Islet of Langerhans (tissue), 1 donor: ENCODE measurements at regions not wholly inside any gene's neighbourhood (a gene's known extent, or its start where the extent isn't known, plus 50 kb on each side); places are given as distances from the start of the nearest gene placed in this dataset.
"Not testable (repeated sequence)": the region's sequence is repeated elsewhere in the genome, so short reads cannot be mapped to it uniquely, and the experiment has no call there.

Experiments
- FAIRE-seq: peaks from one replicate; lab custom pipeline; 2011; peaks lifted over from hg19 to GRCh38; lab: Jason Lieb, UNC

DNA sequence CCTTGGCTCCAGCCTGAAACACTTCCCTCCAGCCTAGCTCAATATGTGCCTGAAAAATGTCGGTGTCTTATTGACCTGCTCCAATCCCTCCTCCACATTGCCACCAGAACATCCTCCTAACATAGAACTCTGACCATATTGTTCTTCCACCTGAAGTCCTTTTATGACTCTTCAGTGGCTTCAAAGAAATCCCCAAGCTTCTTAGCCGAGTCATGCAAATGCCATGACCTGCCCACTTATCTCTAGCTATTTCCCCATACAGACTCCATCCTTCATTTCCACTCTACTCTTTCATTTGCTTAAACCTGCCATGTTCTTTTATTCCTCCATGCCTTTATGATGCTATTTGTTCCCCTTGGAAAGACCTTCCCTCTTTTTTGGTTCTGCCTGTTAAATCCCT, 568.6 kb downstream of the ETNK1 start:
- no peak for FAIRE-seq

DNA sequence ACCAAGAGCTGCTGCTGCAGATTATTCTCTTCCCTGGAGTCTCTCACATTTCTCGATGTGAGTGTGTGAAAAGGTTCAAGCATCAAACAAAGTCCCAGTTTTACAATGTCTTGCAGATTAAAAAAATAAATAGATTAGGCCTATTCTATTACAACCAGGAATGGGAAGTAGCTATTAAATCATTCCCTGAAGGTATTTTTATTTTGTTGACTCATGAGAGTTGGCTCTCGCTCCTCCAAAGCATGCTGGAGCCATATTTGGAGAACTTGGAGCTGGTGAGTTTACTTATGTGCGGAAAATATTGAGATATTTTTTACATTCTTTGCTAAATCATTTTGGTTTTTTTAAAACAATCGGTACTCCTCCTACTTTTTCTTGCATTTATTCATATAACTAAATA, 572.3 kb downstream of the ETNK1 start:
- no peak for FAIRE-seq

DNA sequence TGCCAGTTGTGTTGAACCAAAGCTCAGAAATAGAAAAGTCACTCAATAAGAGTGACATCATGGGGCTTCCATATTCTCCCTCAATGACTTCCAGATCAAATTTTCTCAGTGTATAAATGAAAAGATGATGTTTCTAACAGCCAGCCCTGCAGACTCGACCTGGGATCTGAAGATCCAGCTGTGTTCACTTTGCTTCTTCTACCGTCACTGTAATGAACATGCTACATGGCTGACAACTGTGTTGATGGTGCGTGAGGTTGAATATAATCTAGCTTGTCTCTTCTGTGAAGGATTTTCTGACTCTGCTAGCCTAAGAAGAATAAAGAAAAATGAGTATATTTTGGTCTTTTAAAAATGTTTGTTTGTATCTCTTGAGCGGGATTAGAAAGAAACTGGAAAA, 577.8 kb downstream of the ETNK1 start:
- no peak for FAIRE-seq

DNA sequence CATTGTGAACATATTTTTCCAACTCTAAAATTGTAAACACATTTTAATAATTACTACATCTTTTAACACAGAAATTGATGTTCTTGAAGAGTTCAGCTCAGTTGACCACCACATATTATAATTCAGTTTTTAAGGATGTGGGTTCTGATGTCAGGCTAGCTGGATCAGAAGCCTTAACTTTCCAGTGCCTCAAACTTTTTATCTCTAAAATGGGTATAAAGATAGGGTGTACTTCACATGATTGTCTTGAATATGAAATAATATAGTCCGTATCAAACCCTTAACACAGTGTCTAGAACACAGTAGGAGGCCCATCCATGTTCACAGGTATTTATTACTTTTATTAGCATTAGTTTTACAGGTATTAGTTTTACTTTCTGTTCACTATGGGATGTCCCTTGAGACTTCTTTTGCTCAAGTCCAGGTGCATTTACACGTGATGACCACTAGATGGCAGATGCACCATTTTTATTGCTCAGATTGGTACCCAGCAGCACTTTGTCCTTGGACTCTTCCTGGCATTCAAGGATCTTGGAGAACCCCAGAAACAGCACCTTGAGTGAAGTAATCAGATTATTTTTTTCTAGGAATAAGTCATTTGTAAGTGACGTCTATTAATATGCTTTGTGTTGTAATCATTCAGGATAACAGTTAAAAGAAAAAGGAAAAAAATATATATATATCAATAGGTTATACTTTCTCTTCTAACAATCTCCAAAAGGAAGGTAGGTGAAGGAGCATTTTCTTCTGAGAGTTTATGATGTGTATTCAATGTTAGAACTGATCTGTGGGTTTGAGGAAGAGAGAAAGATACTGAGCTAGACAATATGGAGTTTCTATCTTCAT, 580.2 kb downstream of the ETNK1 start:
- FAIRE-seq: peak; percentile 95

DNA sequence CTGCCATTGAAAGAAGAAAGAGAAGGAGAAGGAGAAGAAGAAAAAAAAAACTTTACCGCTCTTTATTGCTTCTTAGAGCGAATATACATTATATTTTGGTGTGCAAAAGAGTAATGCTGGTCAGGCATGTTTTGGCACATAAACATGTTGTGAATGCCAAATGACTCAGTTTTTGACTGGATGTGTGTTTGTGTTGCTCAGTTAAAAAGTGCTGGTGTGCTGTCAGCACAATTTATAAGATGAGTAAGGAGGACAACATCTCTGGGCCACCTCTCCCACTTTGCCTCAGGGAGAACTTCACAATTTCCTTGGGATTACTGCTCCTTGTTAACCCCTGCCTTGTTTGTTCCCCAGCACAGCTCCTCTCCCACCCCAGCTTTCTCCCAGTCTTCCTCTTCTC, 584.8 kb downstream of the ETNK1 start:
- FAIRE-seq: no peak

DNA sequence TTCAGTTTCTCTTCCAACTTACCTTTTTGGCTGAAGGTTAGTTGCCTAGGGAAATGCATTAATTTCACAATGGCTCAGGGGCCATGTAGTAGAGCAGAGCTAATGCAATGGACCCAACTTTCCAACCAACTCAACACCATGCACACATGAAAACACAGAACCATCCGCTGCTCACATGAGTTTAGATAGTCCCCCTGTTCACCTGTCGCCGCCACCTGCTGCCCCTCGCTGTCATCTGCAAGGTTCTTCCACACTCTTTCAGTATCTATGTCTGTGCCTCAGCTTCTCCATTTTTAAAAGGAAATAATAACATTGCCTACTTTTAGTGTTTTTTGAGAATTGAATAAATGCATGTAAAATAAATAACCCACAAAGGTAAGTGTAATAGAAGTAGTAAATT, 585.6 kb downstream of the ETNK1 start:
- no peak for FAIRE-seq

DNA sequence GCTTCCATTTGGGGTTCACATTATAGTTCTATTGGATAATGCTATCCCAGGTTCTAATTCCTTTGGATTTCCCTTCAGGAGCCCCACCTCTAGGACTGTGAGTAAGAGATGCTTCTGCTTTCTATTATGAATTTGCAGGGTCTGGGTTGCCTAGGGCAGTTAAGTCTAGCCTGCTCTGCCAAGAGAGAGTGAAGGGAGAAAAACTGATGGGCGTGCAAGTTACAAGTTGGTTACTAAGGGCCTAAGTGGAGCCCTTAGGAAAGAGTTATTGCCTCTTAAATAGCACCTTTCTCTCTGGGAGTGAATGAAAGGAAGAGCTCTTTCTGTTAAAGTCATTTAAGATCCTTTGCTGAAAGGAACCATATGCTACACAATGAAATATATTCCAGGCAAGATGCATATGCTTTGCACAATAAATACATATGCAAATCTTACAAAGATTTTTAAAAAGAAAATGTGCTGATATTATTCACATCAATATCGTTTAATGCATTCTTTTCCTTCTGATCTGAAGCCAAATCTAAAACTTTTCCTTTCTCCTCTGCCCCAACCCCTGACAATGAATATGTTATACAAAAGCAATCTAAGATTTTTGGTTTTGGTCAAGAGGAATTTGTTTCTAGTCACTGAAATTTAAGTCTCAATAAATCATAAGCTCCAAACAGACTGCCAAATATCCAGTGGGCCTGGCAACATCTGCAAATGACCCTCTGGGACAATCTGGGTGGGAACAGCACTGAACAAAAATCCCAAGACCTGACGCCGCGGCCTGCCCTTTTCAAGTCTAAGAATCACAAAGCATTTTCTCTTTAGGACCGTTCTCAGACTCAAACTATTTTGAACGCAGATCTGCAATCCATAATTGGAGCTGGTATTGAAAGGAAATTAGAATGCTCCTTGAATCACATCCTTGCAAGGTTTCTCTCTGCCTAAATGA, 586.7 kb downstream of the ETNK1 start:
- no peak for FAIRE-seq

DNA sequence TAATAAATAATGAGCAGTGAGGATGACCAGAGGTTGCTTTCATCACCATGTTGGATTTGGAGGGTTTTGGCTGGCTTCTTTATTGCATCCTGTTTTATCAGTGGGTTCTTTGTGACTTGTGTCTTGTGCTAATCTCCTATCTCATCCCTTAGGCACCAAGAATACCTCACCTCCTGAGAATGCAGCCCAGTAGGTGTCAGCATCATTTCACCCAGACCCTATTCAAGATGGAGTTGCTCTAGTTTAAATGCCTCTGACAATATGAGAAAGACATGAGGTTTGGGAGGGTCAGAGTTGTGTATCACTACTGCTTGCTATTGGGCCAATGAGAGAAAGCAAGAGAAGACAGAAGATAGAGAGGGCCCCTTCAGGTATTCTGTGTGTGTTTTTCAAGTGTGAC, 592.2 kb downstream of the ETNK1 start:
- FAIRE-seq: no peak

DNA sequence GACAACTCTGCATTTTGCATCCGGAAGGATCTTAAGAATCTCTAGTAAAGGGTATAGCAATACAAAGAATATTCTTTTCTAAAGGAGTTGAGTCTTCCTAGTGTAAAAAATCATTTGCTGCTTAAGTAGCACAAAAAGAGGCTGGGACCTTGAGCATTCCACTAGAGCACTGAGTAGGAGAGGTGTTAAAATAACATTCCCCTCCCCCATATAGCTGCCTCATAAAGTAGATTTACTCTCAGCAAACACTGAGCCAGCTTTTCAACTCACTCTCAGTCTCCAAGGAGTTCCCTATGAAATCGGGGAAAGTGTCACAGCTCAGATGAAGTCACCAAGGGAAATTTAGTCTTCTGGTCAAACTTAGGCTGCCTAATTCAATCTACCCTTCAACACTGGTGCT, 592.7 kb downstream of the ETNK1 start:
- FAIRE-seq: no peak

DNA sequence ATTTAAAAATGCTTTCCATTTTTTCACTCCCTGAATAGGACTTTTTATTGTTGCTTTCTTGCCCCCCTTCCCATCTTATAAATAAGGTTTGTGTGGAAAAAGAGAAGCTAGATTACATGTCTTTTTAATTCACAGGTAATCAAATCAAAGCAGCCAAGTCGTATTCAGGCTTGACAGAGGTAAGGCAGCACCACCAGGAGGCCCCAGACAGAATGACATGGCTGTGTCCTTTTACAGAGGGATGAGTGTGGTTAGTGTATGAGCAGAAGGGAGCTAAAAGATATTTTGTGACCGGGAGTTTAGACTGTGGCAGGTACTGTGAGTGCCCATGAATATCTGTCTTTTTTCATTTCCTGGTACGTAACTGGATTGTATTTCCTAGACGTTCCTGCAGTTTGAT, 596.1 kb downstream of the ETNK1 start:
- no peak for FAIRE-seq

DNA sequence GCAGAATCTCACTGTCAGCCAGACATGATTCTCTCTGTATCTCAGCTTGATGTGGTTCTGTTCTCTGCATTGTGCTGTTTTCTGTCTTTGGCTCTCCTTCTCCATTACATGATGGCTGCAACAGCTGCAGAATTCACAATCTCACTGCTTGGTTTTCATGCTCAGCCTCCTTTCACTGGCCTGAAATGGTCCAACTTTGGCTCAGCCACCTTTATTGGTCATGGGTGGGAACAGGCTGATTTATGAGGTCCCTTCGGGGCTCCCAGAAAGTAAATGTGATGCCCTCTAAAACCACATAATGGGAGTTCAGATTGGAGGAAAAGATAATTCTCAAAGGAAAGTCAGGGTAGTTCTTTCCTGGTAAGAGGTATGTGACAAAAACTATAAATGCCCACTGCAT, 597.0 kb downstream of the ETNK1 start:
- FAIRE-seq: no peak

DNA sequence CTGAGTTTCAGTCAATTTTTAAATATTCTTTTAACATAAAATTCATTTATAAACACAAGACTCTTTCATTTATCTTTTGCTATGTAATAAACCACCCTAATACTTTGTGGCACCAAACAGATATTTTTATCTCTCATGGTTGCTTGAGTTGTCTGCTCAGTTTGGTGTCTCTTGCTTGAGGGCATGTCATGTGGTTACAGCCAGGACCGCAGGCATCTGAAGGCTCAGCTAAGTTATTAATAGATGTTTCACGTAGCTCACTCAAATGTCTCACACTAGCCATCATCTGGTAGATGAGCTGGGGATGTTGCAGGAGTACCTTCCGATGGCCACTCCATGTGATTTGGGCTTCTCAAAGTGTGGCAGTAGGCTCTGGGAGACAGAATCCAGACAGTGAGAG, 597.8 kb downstream of the ETNK1 start:
- no peak for FAIRE-seq

DNA sequence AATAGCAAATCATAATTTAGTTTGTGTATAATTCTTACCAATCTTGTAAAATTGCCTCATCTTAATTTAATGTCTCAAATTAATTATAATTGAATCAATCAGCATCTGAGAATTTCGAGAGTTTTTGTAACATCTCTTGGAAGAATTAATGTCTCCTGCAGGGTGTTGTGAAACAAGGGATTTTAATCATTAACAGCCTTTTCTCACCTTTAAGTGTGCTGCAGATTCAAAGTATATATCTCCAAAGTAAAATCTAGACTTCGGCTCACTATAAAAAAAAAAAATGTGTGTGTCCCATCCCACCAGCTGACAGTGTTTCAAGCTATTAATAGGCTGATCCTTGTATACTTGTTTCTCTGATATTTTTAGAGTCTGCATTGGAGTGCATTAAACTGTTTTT, 603.1 kb downstream of the ETNK1 start:
- no peak for FAIRE-seq

DNA sequence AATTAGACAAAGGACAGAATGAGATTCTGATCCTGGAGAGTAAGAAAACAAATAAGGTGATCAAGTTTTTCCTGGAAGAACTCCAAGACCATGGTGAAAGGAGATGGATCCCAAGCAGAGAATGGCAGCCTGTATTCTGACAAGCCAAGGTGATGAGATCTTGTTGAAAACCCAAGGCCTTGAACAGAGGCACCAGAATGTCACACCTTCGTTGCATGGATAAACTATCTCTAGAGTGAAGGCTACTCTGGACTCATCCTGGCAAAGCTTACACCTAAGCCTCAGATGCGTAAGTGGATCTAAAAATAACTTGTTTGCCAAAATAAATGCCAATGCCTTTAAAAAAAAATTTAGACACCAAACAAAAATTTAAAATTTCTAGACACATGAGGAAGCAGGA, 605.9 kb downstream of the ETNK1 start:
- FAIRE-seq: no peak

DNA sequence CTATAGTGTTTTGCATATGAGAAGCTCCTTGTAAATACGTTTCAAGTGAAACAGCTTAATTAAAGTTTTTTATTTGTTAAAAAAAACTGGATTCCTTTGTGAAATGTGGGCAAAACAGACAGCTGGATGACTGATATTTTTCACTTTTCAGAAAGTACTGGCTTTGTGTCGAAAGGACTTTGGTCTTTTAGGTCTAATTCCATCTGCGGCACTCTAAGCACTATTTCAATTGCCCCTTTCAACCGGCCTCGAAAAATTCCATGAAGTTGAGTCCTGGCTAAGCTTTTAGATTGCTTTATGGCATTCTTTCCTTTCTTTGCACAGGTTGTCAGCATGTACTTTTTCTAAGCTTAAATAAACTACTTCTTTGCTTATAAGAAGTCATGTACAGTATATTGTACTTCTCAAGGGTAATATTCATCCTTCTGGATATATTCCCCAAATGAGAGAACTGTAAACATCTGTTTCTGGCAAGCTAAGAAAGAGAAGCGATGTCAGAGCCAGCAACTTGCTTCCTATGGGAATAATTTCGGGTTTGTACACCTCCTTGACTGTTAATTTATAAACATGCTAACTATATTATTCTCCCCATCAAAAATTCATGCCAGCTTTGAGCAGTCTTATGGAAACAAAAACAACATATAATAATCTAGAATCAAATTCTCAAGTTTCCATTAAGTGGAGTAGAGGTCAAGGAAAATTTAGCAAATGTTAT, 611.3 kb downstream of the ETNK1 start:
- FAIRE-seq: no peak

DNA sequence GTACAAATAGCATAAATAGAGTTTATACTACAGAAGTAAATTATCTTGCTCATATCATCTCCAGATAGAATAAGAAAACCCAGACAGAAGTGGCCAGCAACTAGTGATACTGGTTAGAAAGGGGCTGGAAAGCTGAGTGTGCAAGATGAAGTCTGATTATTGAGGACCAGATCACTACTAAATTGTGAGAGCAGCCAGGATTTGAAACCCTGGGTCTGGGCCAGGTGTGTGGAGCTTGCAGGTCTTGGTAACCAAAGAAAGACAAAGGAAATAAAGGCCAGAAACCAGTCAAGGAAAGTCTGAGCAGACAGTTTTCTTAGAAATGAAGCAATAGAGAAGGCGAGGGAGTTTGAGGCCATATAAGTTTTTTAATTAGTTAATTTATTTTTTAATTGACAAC, 611.8 kb downstream of the ETNK1 start:
- FAIRE-seq: no peak

DNA sequence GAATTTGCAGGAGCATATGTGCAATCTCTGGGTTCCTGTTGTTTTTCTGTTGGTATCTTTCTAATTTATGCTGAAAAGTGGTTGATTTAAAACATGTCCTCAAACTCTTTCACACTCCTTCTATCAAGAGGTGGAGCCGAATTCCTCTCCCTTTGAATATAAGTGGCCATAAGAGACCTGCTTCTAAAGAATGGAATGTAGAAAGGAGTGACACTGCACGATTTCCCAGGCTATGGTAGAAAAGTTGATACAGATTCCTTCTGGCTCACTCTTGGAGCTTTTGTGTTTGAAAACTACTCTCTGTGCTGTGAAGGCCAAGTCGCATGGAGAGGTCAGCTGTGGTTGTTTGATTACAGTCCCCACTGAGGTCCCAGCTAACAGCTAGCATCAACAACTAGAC, 613.2 kb downstream of the ETNK1 start:
- no peak for FAIRE-seq

DNA sequence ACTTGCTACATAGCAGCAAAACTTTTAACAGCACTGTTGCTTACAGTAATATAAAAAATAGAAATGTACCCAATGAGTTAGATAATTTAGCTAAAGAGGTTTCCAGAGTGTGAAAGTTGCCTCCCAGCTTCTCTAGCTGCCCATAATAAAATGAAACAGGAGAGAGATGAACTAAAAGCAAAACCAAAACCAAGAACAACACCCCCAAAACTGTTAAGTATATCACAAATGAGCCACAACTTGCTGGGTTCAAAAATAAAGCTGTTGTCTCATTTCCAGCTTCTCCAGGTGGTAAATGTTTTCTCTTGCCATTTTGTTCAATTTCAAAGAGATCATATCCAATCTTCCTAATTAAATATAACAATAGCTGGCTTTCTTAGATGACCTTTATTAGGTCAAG, 614.0 kb downstream of the ETNK1 start:
- FAIRE-seq: no peak

DNA sequence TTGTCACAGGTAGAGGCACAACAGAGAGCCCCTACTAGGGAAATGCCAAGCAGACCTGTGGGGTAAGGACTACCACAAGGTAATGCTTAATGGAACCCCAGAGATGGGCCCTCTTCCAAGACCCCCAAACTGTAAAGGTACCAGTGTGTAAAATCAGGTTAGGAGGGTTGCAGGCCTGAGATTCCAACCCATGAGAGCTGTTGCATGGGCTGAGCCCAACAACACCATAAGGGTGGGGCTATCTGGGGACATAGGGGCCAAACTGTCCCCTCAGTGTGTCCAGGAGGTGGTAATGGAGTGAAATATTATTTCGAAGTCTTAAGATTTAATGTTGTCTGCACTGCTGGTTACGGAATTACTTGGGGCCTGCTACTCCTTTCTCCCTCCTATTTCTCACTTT, 620.2 kb downstream of the ETNK1 start:
- FAIRE-seq: no peak

DNA sequence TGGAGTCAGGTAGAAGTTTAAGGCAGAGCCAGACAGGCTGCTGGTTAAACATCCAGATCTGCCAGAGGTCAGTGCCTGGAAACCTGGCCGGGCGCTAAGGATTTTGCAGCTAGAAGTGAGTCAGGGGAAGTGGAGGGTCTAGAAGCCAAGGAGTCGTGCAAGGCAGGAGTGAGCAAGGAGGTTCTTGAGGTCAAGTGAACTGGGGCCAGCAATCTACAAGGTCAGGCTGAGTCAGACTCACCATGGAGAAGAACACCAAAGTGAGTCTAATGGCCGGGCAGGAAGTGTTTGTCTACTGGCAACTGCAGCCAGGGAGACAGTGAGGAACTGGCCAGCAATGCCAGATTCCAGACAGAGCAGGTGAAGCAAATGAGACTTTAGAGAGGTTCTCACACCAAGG, 628.2 kb downstream of the ETNK1 start:
- FAIRE-seq: no peak

DNA sequence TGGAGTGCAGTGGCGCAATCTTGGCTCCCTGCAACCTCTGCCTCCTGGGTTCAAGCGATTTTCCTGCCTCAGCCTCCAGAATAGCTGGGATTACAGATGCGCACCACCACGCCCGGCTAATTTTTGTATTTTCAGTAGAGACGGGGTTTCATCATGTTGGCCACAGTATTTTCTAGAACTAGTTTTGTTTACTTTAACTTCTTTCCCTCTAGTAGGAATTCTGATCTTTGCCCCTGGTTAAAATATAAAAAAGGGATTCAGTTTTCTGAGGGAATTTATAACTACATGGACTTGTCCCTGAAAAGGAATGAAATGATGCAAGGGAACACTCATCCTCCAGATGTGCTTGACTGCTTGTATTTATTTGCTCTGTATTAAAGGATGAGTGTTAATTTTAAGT, 628.9 kb downstream of the ETNK1 start:
- not testable (repeated sequence) for FAIRE-seq

DNA sequence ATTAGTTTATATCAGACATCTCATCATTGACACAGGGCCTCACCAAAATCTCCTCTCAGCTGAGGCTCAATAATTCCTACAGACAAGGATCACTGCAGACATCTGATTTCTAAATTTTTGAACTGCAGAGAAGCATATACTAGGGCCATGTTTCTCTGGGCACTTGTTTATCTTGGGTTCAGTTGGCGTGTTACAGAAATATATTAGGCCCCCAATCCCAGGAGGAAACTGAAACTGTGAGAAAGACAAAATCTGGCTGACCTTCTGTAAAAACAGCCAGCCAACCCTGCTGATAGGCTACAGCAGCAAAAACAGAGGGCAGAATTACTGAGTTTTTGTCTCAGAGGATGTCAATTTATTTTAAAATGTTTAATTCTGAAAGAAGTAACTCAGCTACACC, 634.6 kb downstream of the ETNK1 start:
- no peak for FAIRE-seq

DNA sequence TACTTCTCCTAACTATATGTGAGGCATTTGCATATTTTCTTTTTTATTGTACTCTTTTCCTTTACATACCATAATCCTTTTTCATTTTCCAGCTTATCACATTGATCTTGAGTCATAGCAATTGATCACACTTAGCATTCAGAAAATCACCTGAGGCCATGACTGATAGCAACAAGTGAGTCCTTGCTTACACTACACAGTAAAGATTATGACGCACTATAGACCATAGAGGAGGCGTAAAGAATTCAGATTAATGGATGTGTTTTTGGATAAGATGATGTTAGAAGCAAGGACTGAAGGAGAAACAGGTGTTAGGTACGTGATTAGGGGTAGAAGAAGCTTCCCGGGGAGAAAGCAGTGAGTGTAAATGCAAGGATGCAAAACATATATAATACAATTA, 637.7 kb downstream of the ETNK1 start:
- FAIRE-seq: no peak
